Sigmoid colon (tissue), 3 donors: ENCODE measurements at regions not wholly inside any gene's neighbourhood (a gene's known extent, or its start where the extent isn't known, plus 50 kb on each side); places are given as distances from the start of the nearest gene placed in this dataset.

Experiments used
- CTCF ChIP-seq, 4 experiments: fragments of 450-650 bp in 3 of 4; fragments of 200-600 bp in 1 of 4; IDR thresholded peaks; one replicate each; pipeline ENCODE4 v1.5.1; 2016 to 2019; ENCODE audit warnings: antibody characterized with exemption in 4 of 4, mild to moderate bottlenecking in 3 of 4, moderate library complexity in 2 of 4
- POLR2A ChIP-seq, 2 donors: fragments of 450-650 bp; IDR thresholded peaks; one replicate each; pipeline ENCODE4 v1.6.1; 2016; ENCODE audit warnings: antibody characterized with exemption in 2 of 2, mild to moderate bottlenecking in 2 of 2, moderate library complexity in 2 of 2

GRCh38 chr2:5515693-5516092, 176.5 kb upstream of the SOX11 start:
- TF ChIP-seq CTCF (IDR thresholded peaks at IDR 0.05) (no peak), POLR2A (IDR thresholded peaks at IDR 0.05) (no peak)
